Left lobe of liver (tissue), 2 donors: ENCODE measurements at regions not wholly inside any gene's neighbourhood (a gene's known extent, or its start where the extent isn't known, plus 50 kb on each side); places are given as distances from the start of the nearest gene placed in this dataset.
A peak's percentile ranks its signal among the peaks of the same experiment; 100 is the strongest.
"Not testable (repeated sequence)": the region's sequence is repeated elsewhere in the genome, so short reads cannot be mapped to it uniquely, and the experiment has no call there.

Source experiments
- ATAC-seq: fragments of 200-7000 bp; cut with Tn5 transposase; one replicate; pipeline ENCODE4 v1.9.1; 2020; ENCODE audit warnings: mild to moderate bottlenecking, moderate library complexity
- DNase-seq: peaks from one replicate; pipeline ENCODE4 v3.0.0-alpha.2; 2020; ENCODE audit warnings: low spot score
- donor health status: DM: no; HTN: no; CAD: no; lungs with moderate emphysema.
- donor health status: DM: no; HTN: yes; CAD: no.

- DNase-seq (no peak), ATAC-seq (no peak)
Observed at GRCh38 chr4:116343809-116344208, 741.6 kb downstream of the TRAM1L1 start.

- no peak for ATAC-seq
- no peak for DNase-seq
Observed at GRCh38 chr4:116342143-116342542, 743.2 kb downstream of the TRAM1L1 start.

- no peak for DNase-seq
- no peak for ATAC-seq
Observed at GRCh38 chr4:116332508-116332907, 752.9 kb downstream of the TRAM1L1 start.

GRCh38 chr4:116328261-116328860 is 757.0 kb downstream of the TRAM1L1 start:
- no peak for DNase-seq
- ATAC-seq, result no peak

GRCh38 chr4:116323606-116324005 is 761.8 kb downstream of the TRAM1L1 start:
- ATAC-seq, result no peak
- DNase-seq, result no peak

DNA sequence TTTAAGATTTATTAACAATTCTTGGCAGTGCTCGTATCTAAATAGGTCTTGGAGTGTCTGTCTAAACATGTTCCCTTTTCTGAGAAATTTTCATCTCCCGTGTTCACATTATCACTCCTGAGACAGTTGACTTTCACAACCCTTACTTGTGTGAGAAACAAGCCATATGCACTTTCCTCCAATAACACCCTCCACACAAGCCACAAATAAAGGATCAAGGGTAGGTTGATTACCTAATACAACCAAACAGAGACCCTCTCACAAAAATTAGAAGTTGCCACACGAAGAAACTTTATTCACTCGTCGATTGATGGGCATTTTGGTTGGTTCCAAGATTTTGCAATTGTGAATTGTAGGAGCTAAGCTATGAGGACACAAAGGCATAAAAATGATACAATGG is 763.9 kb downstream of the TRAM1L1 start:
- DNase-seq, result no peak
- ATAC-seq, result no peak

DNA sequence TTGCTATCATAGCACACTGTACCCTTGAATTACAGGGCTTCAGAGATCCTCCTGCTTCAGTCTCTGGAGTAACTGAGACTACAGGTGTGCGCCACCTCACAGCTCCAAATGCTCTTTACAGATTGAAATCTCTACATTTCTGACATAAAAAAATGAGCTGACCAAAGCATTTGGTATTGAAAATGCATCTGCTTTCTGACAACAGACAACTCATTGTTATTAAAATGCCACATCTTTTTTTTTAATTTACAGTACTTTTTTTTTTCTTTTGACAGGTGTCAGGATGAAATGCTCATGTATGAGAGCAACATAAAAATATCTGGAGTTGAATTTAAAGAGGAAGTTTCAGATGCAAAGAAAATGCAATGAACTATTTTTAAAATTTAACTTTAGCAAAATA is 764.5 kb downstream of the TRAM1L1 start:
- DNase-seq (no peak), ATAC-seq (no peak)

DNA sequence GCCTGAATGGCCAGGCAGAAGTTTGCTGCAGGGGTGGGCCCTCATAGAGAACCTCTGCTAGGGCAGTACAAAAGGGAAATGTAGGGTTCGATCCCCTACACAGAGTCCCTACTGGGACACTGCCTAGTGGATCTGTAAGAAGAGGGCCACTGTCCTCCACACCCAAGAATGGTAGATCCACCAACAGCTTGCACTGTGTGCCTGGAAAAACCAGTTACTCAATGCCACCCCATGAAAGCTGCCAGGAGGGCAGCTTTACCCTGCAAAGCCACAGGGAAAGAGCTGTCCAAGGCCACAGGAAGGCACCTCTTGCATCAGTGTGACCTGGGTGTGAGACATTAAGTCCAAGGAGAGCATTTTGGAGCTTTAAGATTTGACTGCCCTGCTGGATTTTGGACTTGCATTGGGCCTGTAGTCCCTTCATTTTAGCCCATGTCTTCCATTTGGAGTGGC is 781.6 kb downstream of the TRAM1L1 start:
- no peak for DNase-seq
- ATAC-seq, result peak; percentile 57

DNA sequence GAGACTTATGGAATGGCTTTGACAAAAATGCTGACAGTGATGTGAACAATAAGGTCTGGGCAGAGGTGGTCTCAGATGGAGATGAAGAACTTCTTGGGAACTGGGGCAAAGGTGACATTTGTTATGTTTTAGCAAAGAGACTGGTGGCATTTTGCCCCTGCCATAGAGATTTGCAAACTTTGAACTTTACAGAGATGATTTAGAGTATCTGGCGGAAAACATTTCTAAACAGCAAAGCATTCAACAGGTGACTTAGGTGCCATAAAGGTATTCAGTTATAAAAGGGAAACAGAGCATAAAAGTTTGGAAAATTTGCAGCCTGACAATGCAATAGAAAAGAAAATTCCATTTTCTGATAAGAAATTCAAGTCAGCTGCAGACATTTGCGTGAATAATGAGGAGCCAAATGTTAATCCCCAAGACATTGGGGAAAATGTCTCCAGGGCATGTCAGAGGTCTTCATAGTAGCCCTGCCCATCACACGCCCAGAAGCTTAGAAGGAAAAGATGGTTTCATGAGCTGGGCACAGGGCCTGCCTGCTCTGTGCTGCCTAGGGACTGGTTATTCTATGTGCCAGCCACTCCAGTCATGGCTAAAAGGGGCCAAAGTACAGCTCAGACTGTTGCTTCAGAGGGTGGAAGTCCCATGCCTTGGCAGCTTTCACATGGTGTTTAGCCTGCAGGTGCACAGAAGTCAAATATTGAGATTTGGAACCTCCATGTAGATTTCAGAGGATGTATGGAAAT is 782.2 kb downstream of the TRAM1L1 start:
- DNase-seq (peak; percentile 85), ATAC-seq (peak; percentile 98)

DNA sequence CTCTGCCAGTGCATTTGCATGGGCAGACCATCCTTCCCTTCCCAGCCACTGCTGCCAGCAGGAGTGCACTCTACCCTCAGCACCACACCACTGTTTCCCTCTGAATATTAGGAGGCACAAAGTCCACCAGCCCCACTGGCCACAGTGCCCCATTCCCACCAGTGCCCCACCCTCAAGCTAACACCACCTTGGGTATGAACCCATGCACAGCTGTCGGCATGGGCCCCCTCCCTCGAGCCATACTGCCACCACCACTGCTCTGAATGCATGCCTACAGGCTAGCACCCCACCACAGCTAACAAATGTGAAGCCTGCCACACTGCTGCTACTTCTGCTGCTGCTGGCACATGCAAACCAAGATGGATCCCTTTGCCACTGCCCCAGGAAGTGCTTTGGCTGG is 810.4 kb downstream of the TRAM1L1 start:
- ATAC-seq (no peak), DNase-seq (no peak)

- ATAC-seq, result no peak
- no peak for DNase-seq
Observed at GRCh38 chr4:116272336-116272735, 813.0 kb downstream of the TRAM1L1 start.

DNA sequence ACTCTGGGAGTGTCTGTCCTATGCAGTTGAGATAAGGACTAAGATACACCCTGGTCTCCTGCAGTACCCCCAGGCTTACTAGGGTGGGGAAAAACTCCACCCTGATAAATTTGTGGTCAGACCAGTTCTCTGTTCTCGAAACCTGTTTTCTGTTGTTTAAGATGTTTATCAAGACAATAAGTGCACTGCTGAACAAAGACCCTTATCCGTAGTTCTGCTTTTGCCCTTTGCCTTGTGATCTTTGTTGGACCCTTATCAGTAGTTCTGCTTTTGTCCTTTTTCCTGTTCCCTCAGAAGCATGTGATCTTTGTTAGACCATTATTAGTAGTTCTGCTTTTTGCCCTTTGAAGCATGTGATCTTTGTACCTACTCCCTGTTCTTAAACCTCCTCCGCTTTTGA is 824.4 kb downstream of the TRAM1L1 start:
- not testable (repeated sequence) for DNase-seq, ATAC-seq

- ATAC-seq, result no peak
Observed at GRCh38 chr4:116244771-116245170, 840.6 kb downstream of the TRAM1L1 start.

GRCh38 chr4:116243431-116243830 is 841.9 kb downstream of the TRAM1L1 start:
- ATAC-seq (no peak), DNase-seq (no peak)

More at GRCh38 chr4:116244771-116245170, 840.6 kb downstream of the TRAM1L1 start:
- no peak for DNase-seq

DNA sequence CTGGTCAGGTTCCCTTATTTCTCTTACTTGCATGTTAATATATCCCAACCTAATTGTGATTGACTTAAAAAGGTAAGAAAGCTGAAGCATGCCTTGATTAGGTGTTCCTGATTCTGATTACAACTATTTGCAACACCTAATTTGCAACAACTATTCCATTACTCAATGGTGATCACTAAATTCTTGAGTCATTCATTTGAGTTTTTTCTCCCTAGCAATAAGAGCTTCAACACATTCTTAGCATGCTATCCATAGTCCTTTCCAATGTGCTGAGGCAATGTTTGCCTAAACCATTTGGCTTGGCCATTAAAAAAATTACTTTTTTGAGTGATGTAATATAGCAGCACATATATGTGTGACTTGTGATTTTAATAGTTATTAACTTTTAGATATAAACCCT is 851.4 kb downstream of the TRAM1L1 start:
- ATAC-seq, result no peak
- DNase-seq, result no peak

- not testable (repeated sequence) for ATAC-seq, DNase-seq
Observed at GRCh38 chr4:116231999-116232398, 853.4 kb downstream of the TRAM1L1 start.

GRCh38 chr4:116229420-116229819 is 856.0 kb downstream of the TRAM1L1 start:
- ATAC-seq (no peak), DNase-seq (no peak)

GRCh38 chr4:116223040-116223732 is 862.2 kb downstream of the TRAM1L1 start:
- ATAC-seq, result no peak

GRCh38 chr4:116217781-116218180 is 867.6 kb downstream of the TRAM1L1 start:
- DNase-seq, result no peak
- ATAC-seq, result no peak

More at GRCh38 chr4:116223040-116223732, 862.2 kb downstream of the TRAM1L1 start:
- no peak for DNase-seq

- ATAC-seq, result no peak
- DNase-seq, result no peak
Observed at GRCh38 chr4:116215622-116216021, 869.8 kb downstream of the TRAM1L1 start.

- no peak for DNase-seq
Observed at GRCh38 chr4:116202524-116202923, 882.9 kb downstream of the TRAM1L1 start.

GRCh38 chr4:116197317-116197809 is 888.0 kb downstream of the TRAM1L1 start:
- DNase-seq (no peak), ATAC-seq (no peak)

More at GRCh38 chr4:116202524-116202923, 882.9 kb downstream of the TRAM1L1 start:
- no peak for ATAC-seq
